Breast epithelium (tissue), 4 donors: ENCODE measurements at regions not wholly inside any gene's neighbourhood (a gene's known extent, or its start where the extent isn't known, plus 50 kb on each side); places are given as distances from the start of the nearest gene placed in this dataset.

ENCODE experiments used
- DNase-seq, 2 donors: peaks; one replicate each; pipeline ENCODE4 v3.0.0-alpha.2; 2019; ENCODE audit warnings: low spot score in 2 of 2
- H3K27ac ChIP-seq, 2 donors: fragments of 200-600 bp; sonication (generic) in 1 of 2; one replicate each; pipeline ENCODE4 v1.5.1; 2016 to 2019; ENCODE audit warnings: mild to moderate bottlenecking in 1 of 2
- H3K27me3 ChIP-seq, 2 donors: fragments of 200-600 bp; sonication (generic) in 1 of 2; one replicate each; pipeline versions ENCODE4 v1.5.1 to v1.6.0; 2017 to 2019; ENCODE audit warnings: control low read depth in 1 of 2, mild to moderate bottlenecking in 1 of 2
- H3K36me3 ChIP-seq: fragments of 200-600 bp; one replicate; pipeline ENCODE4 v1.5.1; 2019
- H3K4me1 ChIP-seq, 2 donors: fragments of 200-600 bp; sonication (generic); one replicate each; pipeline ENCODE4 v1.5.1; 2016 to 2019; ENCODE audit warnings: control low read depth in 1 of 2
- H3K4me3 ChIP-seq, 3 donors: fragments of 200-600 bp; sonication (generic); 1 replicate in 2 of 3; 2 replicates in 1 of 3; pipeline ENCODE4 v1.5.1; 2016 to 2019; ENCODE audit warnings: mild to moderate bottlenecking in 3 of 3, moderate library complexity in 2 of 3
- H3K9me3 ChIP-seq, 2 donors: fragments of 200-600 bp; sonication (generic) in 1 of 2; one replicate each; pipeline ENCODE4 v1.5.1; 2016 to 2019; ENCODE audit warnings: control low read depth in 1 of 2
- POLR2A ChIP-seq: fragments of 450-650 bp; IDR thresholded peaks from one replicate; pipeline ENCODE4 v1.6.1; 2016; ENCODE audit warnings: antibody characterized with exemption, mild to moderate bottlenecking, moderate library complexity
- POLR2AphosphoS5 ChIP-seq, 3 donors: sonication (generic); formaldehyde crosslinking; IDR thresholded peaks; one replicate each; pipeline ENCODE4 v1.6.1; 2017; ENCODE audit warnings: antibody characterized with exemption in 3 of 3
- intact Hi-C: fragments of 100-400 bp; cut with DNase I; formaldehyde crosslinking; loops from one replicate; pipeline ENCODE4 v1.15.1; 2023; ENCODE audit warnings: low total_unique reads
- TF ChIP-seq, protein P1 (sequence below), 3 donors: fragments of 450-650 bp; IDR thresholded peaks; one replicate each; pipeline ENCODE4 v1.5.1; 2016 to 2017; ENCODE audit warnings: antibody characterized with exemption in 3 of 3, mild to moderate bottlenecking in 3 of 3, moderate library complexity in 3 of 3

GRCh38 chr18:25679491-25679890 lies 327.5 kb upstream of the ZNF521 start:
- H3K36me3 ChIP-seq: no peaks in the 10 kb centered on the region
- no peaks in the 10 kb centered on the region for H3K4me1 ChIP-seq
- TF ChIP-seq POLR2A: no peak
- TF ChIP-seq, protein P1, sequence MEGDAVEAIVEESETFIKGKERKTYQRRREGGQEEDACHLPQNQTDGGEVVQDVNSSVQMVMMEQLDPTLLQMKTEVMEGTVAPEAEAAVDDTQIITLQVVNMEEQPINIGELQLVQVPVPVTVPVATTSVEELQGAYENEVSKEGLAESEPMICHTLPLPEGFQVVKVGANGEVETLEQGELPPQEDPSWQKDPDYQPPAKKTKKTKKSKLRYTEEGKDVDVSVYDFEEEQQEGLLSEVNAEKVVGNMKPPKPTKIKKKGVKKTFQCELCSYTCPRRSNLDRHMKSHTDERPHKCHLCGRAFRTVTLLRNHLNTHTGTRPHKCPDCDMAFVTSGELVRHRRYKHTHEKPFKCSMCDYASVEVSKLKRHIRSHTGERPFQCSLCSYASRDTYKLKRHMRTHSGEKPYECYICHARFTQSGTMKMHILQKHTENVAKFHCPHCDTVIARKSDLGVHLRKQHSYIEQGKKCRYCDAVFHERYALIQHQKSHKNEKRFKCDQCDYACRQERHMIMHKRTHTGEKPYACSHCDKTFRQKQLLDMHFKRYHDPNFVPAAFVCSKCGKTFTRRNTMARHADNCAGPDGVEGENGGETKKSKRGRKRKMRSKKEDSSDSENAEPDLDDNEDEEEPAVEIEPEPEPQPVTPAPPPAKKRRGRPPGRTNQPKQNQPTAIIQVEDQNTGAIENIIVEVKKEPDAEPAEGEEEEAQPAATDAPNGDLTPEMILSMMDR (IDR thresholded peaks at IDR 0.05): no peak
- no peak for TF ChIP-seq POLR2AphosphoS5 (IDR thresholded peaks at IDR 0.05)

DNA sequence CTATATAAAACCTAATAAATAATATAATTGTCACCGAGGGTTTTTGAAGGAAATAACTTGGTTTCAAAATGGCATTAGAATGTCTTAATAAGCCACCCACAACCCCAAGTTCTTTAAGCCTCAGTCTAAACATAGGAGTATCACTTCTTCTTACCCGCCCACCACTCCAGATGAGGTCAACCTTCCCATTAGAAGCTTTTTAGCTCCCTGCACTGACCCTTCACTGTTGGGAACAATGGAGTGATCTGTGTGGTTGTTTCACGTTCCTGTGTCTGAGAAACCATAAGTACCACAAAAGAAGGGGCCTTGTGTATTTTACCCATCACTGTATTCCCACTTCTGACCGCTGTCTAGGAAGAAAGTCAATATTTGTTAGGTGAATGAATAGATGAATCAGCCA lies 326.3 kb upstream of the ZNF521 start:
- H3K4me1 ChIP-seq: no peaks in the 10 kb centered on the region
- no peaks in the 10 kb centered on the region for H3K36me3 ChIP-seq
- H3K27me3 ChIP-seq: no peaks in the 10 kb centered on the region
- no peak for DNase-seq
- intact Hi-C loops: no loop called here
- no peak overlapping the region for H3K4me3 ChIP-seq
- no peaks in the 10 kb centered on the region for H3K9me3 ChIP-seq
- no peak overlapping the region for H3K27ac ChIP-seq
- TF ChIP-seq, protein P1 (IDR thresholded peaks at IDR 0.05): no peak
- TF ChIP-seq POLR2AphosphoS5 (IDR thresholded peaks at IDR 0.05) (no peak), POLR2A (no peak)

More at GRCh38 chr18:25679491-25679890, 327.5 kb upstream of the ZNF521 start:
- H3K9me3 ChIP-seq: no peaks in the 10 kb centered on the region
- H3K27me3 ChIP-seq: no peaks in the 10 kb centered on the region
- H3K4me3 ChIP-seq: no peak overlapping the region
- no peak for DNase-seq
- intact Hi-C loops: no loop called here
- no peak overlapping the region for H3K27ac ChIP-seq

DNA sequence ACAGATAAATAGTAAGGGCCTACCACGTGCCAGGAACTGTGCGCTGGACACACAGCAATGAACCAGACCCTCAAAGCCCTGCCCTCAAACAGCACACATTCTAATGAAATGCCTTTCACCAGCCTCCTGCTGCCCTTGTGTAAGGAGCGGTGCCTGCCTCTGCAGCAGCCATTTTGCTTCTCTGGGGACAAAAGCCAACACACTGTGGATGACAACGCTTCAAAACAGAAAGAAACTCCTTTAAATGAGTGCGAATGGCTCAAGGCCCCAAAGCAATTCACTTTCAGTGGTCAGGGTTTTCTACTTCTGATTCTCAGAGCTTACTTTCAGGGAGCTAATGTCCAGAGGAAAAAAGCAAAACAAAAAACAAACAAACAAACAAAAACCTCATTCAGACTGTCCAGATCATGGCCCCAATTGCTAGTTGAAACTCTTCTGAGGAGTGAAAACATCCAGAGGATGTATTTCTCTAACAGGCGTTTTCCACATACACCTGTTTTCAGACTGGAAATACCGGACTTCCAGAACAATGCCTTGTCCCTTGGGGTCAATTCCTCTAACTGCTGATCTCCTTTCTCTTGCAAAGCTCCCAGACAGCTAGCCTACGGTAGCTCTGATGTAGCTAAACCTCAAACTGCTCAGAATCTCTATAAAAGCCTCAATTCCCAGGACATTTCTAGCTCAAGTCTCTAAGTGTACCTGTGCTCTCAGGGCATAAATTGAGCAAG lies 323.3 kb upstream of the ZNF521 start:
- intact Hi-C loops: no loop called here
- Histone ChIP-seq H3K36me3 (no peaks in the 10 kb centered on the region), H3K9me3 (peaks cover 0 to 5% of the 10 kb centered on the region in 2 donors), H3K27ac (no peak overlapping the region), H3K4me3 (no peak overlapping the region), H3K27me3 (no peaks in the 10 kb centered on the region), H3K4me1 (no peaks in the 10 kb centered on the region)
- DNase-seq: no peak
- TF ChIP-seq POLR2A (no peak), POLR2AphosphoS5 (IDR thresholded peaks at IDR 0.05) (no peak)
- TF ChIP-seq, protein P1 (IDR thresholded peaks at IDR 0.05): no peak

GRCh38 chr18:25674183-25674582 lies 322.2 kb upstream of the ZNF521 start:
- Histone ChIP-seq H3K4me1 (no peaks in the 10 kb centered on the region), H3K36me3 (no peaks in the 10 kb centered on the region), H3K4me3 (no peak overlapping the region), H3K9me3 (peaks cover 0 to 5% of the 10 kb centered on the region in 2 donors), H3K27me3 (no peaks in the 10 kb centered on the region), H3K27ac (no peak overlapping the region)
- intact Hi-C loops: no loop called here
- no peak for DNase-seq
- no peak for TF ChIP-seq POLR2A
- no peak for TF ChIP-seq POLR2AphosphoS5 (IDR thresholded peaks at IDR 0.05)
- TF ChIP-seq, protein P1 (IDR thresholded peaks at IDR 0.05): no peak

DNA sequence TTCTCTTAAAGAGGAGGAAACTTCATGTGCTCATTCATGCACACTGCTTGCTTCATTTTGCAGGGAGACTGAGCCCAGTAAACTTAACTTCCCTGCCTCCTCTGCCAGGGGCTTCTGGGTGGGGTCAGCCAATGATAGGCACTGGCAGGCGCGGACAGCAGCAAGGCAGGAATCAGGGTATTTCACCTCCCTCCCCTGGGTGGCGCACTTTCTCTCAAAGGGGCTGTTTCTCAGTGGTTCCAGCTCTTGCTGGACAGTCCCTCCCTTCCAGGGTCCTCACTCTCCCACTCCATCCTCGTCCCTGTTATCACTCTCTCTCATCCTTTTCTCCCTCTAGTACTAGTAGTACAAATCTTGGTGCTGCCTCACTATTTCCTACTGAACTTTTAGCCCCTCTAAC lies 320.5 kb upstream of the ZNF521 start:
- Histone ChIP-seq H3K36me3 (no peaks in the 10 kb centered on the region), H3K27me3 (no peaks in the 10 kb centered on the region), H3K27ac (no peak overlapping the region), H3K4me1 (no peaks in the 10 kb centered on the region), H3K4me3 (no peak overlapping the region), H3K9me3 (peaks cover 0 to 5% of the 10 kb centered on the region in 2 donors)
- no peak for DNase-seq
- intact Hi-C loops: no loop called here
- TF ChIP-seq POLR2A (no peak), POLR2AphosphoS5 (IDR thresholded peaks at IDR 0.05) (no peak)
- TF ChIP-seq, protein P1 (IDR thresholded peaks at IDR 0.05): no peak
